HG03354 (cell line): ENCODE measurements at regions not wholly inside any gene's neighbourhood (a gene's known extent, or its start where the extent isn't known, plus 50 kb on each side); places are given as distances from the start of the nearest gene placed in this dataset.
"Not testable (repeated sequence)": the region's sequence is repeated elsewhere in the genome, so short reads cannot be mapped to it uniquely, and the experiment has no call there.

Experiments used
- ATAC-seq: cut with Tn5 transposase; IDR thresholded peaks from one replicate; pipeline ENCODE4 v1.9.1; 2021; ENCODE audit warnings: mild to moderate bottlenecking; ENCODE audit not compliant: unreplicated experiment, poor library complexity, severe bottlenecking

GRCh38 chr2:87441375-87441774 is 306.5 kb upstream of the PLGLB2 start:
- not testable (repeated sequence) for ATAC-seq

GRCh38 chr2:87442983-87443577 is 304.8 kb upstream of the PLGLB2 start:
- peak; percentile 99 for ATAC-seq

GRCh38 chr2:87444951-87445350 is 302.9 kb upstream of the PLGLB2 start:
- ATAC-seq: not testable (repeated sequence)

- not testable (repeated sequence) for ATAC-seq
Measured at GRCh38 chr2:87445613-87446312, 302.1 kb upstream of the PLGLB2 start.

GRCh38 chr2:87446313-87446696 is 301.6 kb upstream of the PLGLB2 start:
- not testable (repeated sequence) for ATAC-seq

GRCh38 chr2:87449462-87449980 is 298.4 kb upstream of the PLGLB2 start:
- peak; percentile 82 for ATAC-seq

- not testable (repeated sequence) for ATAC-seq
Measured at GRCh38 chr2:87452193-87452592, 295.7 kb upstream of the PLGLB2 start.

GRCh38 chr2:87452861-87453260 is 295.0 kb upstream of the PLGLB2 start:
- ATAC-seq: not testable (repeated sequence)

- not testable (repeated sequence) for ATAC-seq
Measured at GRCh38 chr2:87453965-87454364, 293.9 kb upstream of the PLGLB2 start.

GRCh38 chr2:87454421-87454820 is 293.5 kb upstream of the PLGLB2 start:
- not testable (repeated sequence) for ATAC-seq

GRCh38 chr2:87455209-87455853 is 292.6 kb upstream of the PLGLB2 start:
- peak; percentile 51 for ATAC-seq

GRCh38 chr2:87455854-87456249 is 292.0 kb upstream of the PLGLB2 start:
- ATAC-seq: peak; percentile 42

GRCh38 chr2:87456477-87457128 is 291.3 kb upstream of the PLGLB2 start:
- peak; percentile 87 for ATAC-seq

- ATAC-seq: not testable (repeated sequence)
Measured at GRCh38 chr2:87457129-87457499, 290.8 kb upstream of the PLGLB2 start.

- peak; percentile 30 for ATAC-seq
Measured at GRCh38 chr2:87458938-87459337, 288.9 kb upstream of the PLGLB2 start.

GRCh38 chr2:87460104-87460503 is 287.8 kb upstream of the PLGLB2 start:
- not testable (repeated sequence) for ATAC-seq

- not testable (repeated sequence) for ATAC-seq
Measured at GRCh38 chr2:87460662-87461061, 287.2 kb upstream of the PLGLB2 start.

GRCh38 chr2:87461671-87462070 is 286.2 kb upstream of the PLGLB2 start:
- not testable (repeated sequence) for ATAC-seq

- not testable (repeated sequence) for ATAC-seq
Measured at GRCh38 chr2:87464219-87464618, 283.7 kb upstream of the PLGLB2 start.

GRCh38 chr2:87465730-87466129 is 282.2 kb upstream of the PLGLB2 start:
- ATAC-seq: not testable (repeated sequence)
